Kidney epithelial cell (primary cell): ENCODE measurements at regions not wholly inside any gene's neighbourhood (a gene's known extent, or its start where the extent isn't known, plus 50 kb on each side); places are given as distances from the start of the nearest gene placed in this dataset.

Source experiments
- DNase-seq: peaks from one replicate; pipeline ENCODE4 v3.0.0-alpha.2; 2010; ENCODE audit warnings: low read depth
- H3K27me3 ChIP-seq: 2 replicates; pipeline ENCODE4 v1.6.0; 2011; ENCODE audit warnings: low read length; ENCODE audit not compliant: control insufficient read depth, insufficient read depth
- H3K36me3 ChIP-seq: 2 replicates; pipeline ENCODE4 v1.5.1; 2011; ENCODE audit warnings: low read length; ENCODE audit not compliant: control insufficient read depth, insufficient read depth
- H3K4me3 ChIP-seq: 2 replicates; pipeline ENCODE4 v1.5.1; 2011; ENCODE audit warnings: low read depth, mild to moderate bottlenecking, control low read depth, low read length
- TF ChIP-seq, protein P1 (sequence below): IDR thresholded peaks from 2 replicates; pipeline ENCODE4 v1.5.1; 2011; ENCODE audit warnings: mild to moderate bottlenecking, moderate library complexity, low read length, control low read depth, inconsistent platforms; ENCODE audit not compliant: insufficient read depth, poor library complexity, severe bottlenecking

DNA sequence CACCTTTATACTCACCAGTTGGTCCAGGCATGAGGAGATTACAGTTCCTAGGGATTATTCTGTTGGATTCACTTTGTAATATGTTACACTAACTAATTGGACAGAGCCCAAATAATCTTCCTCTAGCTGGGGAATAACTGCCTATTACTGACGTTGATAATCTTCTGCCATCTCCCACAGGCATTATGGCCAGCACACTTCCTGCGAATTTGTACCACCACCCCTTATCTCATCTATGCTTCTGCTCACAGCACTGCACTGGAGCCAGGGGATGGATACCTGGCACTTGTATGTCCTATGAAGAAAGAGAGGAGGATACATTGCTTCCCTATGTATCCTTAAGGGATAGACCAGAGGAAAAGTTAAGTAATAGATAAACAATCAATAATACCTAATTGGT is 494.8 kb upstream of the MAN1A1 start:
- H3K4me3 ChIP-seq = no peak overlapping the region
- TF ChIP-seq, protein P1, sequence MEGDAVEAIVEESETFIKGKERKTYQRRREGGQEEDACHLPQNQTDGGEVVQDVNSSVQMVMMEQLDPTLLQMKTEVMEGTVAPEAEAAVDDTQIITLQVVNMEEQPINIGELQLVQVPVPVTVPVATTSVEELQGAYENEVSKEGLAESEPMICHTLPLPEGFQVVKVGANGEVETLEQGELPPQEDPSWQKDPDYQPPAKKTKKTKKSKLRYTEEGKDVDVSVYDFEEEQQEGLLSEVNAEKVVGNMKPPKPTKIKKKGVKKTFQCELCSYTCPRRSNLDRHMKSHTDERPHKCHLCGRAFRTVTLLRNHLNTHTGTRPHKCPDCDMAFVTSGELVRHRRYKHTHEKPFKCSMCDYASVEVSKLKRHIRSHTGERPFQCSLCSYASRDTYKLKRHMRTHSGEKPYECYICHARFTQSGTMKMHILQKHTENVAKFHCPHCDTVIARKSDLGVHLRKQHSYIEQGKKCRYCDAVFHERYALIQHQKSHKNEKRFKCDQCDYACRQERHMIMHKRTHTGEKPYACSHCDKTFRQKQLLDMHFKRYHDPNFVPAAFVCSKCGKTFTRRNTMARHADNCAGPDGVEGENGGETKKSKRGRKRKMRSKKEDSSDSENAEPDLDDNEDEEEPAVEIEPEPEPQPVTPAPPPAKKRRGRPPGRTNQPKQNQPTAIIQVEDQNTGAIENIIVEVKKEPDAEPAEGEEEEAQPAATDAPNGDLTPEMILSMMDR = no peak
- no peaks in the 10 kb centered on the region for H3K27me3 ChIP-seq
- no peak for DNase-seq
- no peaks in the 10 kb centered on the region for H3K36me3 ChIP-seq

DNA sequence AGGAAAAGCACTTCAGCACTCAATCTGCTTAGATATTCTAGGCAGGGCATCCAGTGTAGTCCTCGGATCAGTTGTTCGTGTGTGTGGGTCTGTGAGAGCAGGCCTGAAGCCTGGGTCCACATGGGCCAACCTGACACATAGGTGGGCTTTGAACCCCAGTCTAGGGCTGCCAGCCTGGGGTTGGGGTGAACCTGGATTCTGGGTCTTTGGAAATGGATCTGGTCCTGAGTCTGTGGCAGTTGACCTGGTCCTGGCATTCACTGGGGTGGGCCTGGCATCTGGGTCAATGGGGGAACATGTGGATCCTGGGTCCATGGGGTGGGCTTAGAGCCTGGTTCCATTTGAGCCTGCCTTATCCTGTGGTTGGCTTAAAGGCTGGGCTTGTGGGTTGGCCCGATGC is 492.6 kb upstream of the MAN1A1 start:
- no peak for DNase-seq
- Histone ChIP-seq H3K4me3 (no peak overlapping the region), H3K36me3 (no peaks in the 10 kb centered on the region), H3K27me3 (no peaks in the 10 kb centered on the region)
- TF ChIP-seq, protein P1 = no peak

DNA sequence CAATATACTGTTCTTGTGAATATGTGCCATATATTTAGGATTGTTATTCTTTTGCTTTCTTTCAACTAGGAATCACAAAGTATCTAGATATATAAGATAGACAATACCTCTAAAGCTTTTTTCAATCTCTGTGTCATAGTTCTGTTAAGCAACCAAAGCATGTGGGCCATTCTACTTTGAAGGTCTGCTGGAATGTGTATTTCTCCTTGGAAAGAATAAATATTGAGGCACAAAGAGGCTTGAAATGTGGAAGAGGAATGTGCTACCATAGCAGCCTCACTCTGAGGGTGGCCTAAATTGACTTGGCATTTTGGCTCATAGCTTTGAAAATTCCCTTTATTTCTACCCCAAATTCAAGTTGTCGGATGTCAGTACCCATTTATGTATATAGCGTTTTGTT is 488.5 kb upstream of the MAN1A1 start:
- Histone ChIP-seq H3K27me3 (no peaks in the 10 kb centered on the region), H3K36me3 (no peaks in the 10 kb centered on the region), H3K4me3 (no peak overlapping the region)
- no peak for DNase-seq
- TF ChIP-seq, protein P1 = no peak

DNA sequence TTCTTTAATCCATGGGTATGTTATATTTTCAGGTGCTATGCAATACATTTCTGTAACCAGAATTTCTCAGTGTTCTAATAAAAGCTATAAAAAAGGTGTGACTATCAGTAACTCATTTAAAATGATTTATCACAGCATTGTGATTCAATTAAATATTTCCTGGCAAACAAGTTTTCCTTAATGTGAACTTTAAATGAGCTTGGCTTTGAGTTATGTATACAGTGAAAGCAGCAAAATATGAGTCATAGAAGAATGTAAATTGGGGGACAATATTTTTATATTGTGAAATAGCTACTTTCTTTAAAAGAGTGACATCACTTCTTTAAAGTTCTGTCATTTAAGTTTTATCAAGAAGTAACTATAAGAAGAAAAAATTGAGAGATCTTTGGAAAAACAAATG is 484.9 kb upstream of the MAN1A1 start:
- no peak for DNase-seq
- Histone ChIP-seq H3K4me3 (no peak overlapping the region), H3K27me3 (no peaks in the 10 kb centered on the region), H3K36me3 (no peaks in the 10 kb centered on the region)
- TF ChIP-seq, protein P1 = no peak

DNA sequence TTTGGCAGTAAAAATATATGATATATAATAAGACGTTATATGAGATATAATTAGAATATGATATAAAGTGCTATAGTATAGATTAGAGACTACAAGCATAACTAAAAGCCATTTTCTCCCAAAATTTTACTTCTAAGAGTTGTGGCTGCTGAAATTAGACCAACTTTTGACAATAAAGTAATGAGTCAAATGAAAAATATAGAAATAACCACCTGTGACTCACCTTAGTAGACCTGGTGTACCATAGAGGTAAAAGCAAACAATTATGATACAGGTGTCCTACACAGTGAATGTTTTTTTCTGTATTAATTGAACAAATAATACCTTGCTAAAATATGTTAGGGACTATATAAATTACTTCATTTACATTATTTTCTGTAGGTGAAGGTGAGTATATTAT is 482.9 kb upstream of the MAN1A1 start:
- Histone ChIP-seq H3K27me3 (no peaks in the 10 kb centered on the region), H3K36me3 (no peaks in the 10 kb centered on the region), H3K4me3 (no peak overlapping the region)
- no peak for DNase-seq
- TF ChIP-seq, protein P1 = no peak

DNA sequence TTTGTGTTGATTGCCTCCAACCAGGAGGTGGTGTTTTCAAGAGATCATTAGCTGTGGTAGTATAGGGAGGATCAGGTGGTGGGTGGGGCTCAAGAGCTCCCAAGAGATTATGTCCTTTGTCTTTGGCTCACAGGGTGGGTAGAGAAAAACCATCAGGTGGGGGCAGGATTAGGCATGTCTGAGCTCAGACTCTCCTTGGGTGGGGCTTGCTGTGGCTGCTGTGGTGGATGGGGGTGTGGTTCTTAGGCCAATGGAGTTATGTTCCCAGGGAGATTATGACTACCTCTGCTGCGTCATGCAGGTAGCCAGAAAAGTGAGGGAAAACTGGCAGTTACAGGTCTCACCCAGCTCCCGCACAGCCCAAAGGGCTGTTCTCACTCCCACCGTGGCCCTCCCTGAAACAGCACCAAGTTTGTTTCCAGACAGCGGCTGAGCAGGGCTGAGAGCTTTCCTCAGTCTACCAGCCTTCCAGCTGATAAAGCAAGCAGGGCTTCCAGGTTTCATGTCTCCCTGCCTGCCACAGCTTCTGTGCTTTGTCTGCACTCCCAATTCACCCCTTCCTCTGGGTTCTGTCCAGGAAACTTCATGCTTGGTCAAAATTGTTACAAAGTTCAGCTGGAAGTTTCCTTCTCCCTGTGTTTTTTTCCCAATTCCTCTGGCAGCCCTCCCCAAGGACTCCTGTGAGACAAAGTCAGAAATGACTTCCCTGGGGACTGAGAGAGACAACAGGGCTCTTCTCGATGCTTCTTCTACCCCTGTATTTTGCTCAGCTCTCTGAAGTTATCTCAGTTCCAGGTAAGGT is 481.1 kb upstream of the MAN1A1 start:
- no peaks in the 10 kb centered on the region for H3K36me3 ChIP-seq
- H3K27me3 ChIP-seq = no peaks in the 10 kb centered on the region
- TF ChIP-seq, protein P1 = no peak
- DNase-seq = no peak
- no peak overlapping the region for H3K4me3 ChIP-seq
